B cell (primary cell): ENCODE measurements at regions not wholly inside any gene's neighbourhood (a gene's known extent, or its start where the extent isn't known, plus 50 kb on each side); places are given as distances from the start of the nearest gene placed in this dataset.

Experiments
- CTCF ChIP-seq: fragments of 200-600 bp; IDR thresholded peaks from one replicate; pipeline ENCODE4 v1.8.0; 2022; ENCODE audit warnings: antibody characterized with exemption, mild to moderate bottlenecking
- EZH2 ChIP-seq: IDR thresholded peaks from 2 replicates; pipeline ENCODE4 v1.6.1; 2012; ENCODE audit warnings: borderline replicate concordance, low read depth, mild to moderate bottlenecking, moderate library complexity, low read length; ENCODE audit not compliant: insufficient read depth, poor library complexity, severe bottlenecking

- TF ChIP-seq CTCF = no peak
- TF ChIP-seq EZH2 = no peak
These were observed 107.3 kb upstream of the PTPRG start for GRCh38 chr3:61454006-61454585.
